Endothelial cell of umbilical vein (primary cell): ENCODE measurements at regions not wholly inside any gene's neighbourhood (a gene's known extent, or its start where the extent isn't known, plus 50 kb on each side); places are given as distances from the start of the nearest gene placed in this dataset.

Source experiments
- EZH2 ChIP-seq: IDR thresholded peaks from 2 replicates; pipeline ENCODE4 v1.6.1; 2012; ENCODE audit warnings: borderline replicate concordance, low read depth, mild to moderate bottlenecking, moderate library complexity, low read length, inconsistent platforms; ENCODE audit not compliant: severe bottlenecking
- FOS ChIP-seq: IDR thresholded peaks from 2 replicates; pipeline ENCODE4 v1.6.1; 2011; ENCODE audit warnings: mild to moderate bottlenecking, low read length, moderate library complexity, borderline replicate concordance; ENCODE audit not compliant: insufficient read depth
- GATA2 ChIP-seq: IDR thresholded peaks from 2 replicates; pipeline ENCODE4 v1.7.0; 2011; ENCODE audit warnings: low read depth, mild to moderate bottlenecking, moderate library complexity, mixed read lengths, low read length; ENCODE audit not compliant: insufficient read length, insufficient read depth
- MYC ChIP-seq: IDR thresholded peaks from one replicate; pipeline ENCODE4 v1.6.1; 2011; ENCODE audit warnings: mild to moderate bottlenecking, low read depth, low read length
- POLR2A ChIP-seq: IDR thresholded peaks from 2 replicates; pipeline ENCODE4 v1.6.1; 2012; ENCODE audit warnings: low read depth, mild to moderate bottlenecking, control low read depth, low read length
- POLR2AphosphoS5 ChIP-seq: IDR thresholded peaks from 2 replicates; pipeline ENCODE4 v1.6.1; 2012; ENCODE audit warnings: low read depth, mild to moderate bottlenecking, control low read depth, low read length, moderate library complexity; ENCODE audit not compliant: insufficient read depth
- TF ChIP-seq, protein P1 (sequence below), 2 donors: IDR thresholded peaks; 1 replicate in 1 of 2; 2 replicates in 1 of 2; pipeline ENCODE4 v1.5.1; 2011; ENCODE audit warnings: low read length in 2 of 2, mild to moderate bottlenecking in 2 of 2, moderate library complexity in 2 of 2, control low read depth in 1 of 2, inconsistent platforms in 1 of 2, low read depth in 1 of 2; ENCODE audit not compliant: insufficient read depth in 1 of 2; ENCODE audit errors: extremely low read depth in 1 of 2

DNA sequence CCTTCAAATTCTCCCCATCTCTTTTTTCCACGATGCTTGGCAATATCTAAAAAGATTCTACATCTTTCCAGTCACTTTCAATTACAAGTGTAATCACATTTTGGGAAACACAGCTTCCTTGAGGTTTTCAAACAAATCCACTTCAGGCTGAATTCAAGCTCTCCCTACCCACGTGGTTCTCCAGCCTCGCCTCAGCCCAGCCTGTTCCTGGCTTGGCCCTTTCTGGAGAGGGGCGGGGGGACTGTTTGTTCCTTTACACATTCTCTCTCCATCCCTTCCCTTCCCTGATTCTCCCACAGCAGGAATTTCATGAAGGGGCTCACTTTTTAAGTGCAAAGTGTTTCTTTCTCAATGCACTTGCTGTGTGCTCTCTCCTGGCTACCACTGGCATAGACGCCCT is 226.3 kb upstream of the SOX11 start:
- TF ChIP-seq, protein P1, sequence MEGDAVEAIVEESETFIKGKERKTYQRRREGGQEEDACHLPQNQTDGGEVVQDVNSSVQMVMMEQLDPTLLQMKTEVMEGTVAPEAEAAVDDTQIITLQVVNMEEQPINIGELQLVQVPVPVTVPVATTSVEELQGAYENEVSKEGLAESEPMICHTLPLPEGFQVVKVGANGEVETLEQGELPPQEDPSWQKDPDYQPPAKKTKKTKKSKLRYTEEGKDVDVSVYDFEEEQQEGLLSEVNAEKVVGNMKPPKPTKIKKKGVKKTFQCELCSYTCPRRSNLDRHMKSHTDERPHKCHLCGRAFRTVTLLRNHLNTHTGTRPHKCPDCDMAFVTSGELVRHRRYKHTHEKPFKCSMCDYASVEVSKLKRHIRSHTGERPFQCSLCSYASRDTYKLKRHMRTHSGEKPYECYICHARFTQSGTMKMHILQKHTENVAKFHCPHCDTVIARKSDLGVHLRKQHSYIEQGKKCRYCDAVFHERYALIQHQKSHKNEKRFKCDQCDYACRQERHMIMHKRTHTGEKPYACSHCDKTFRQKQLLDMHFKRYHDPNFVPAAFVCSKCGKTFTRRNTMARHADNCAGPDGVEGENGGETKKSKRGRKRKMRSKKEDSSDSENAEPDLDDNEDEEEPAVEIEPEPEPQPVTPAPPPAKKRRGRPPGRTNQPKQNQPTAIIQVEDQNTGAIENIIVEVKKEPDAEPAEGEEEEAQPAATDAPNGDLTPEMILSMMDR (IDR thresholded peaks at IDR 0.05; ENCODE audit: extremely low read depth in 1 of 2, insufficient read depth in 1 of 2, low read depth in 1 of 2, low read length in 2 of 2), result no peak
- no peak for TF ChIP-seq POLR2A
- TF ChIP-seq POLR2AphosphoS5, result no peak
- TF ChIP-seq EZH2, result no peak
- no peak for TF ChIP-seq GATA2
- TF ChIP-seq MYC, result no peak
- no peak for TF ChIP-seq FOS
